A204.1 (cell line): ENCODE measurements at regions not wholly inside any gene's neighbourhood (a gene's known extent, or its start where the extent isn't known, plus 50 kb on each side); places are given as distances from the start of the nearest gene placed in this dataset.

ENCODE experiments used
- FAIRE-seq: peaks from 2 replicates; lab custom pipeline; 2012; peaks lifted over from hg19 to GRCh38; lab: Jason Lieb, UNC

- no peak for FAIRE-seq
These were observed 403.9 kb upstream of the CELF2 start for GRCh38 chr10:10613656-10614244.

GRCh38 chr10:10617686-10618085, 400.0 kb upstream of the CELF2 start:
- no peak for FAIRE-seq

GRCh38 chr10:10618139-10618538, 399.5 kb upstream of the CELF2 start:
- FAIRE-seq, result no peak

- FAIRE-seq, result no peak
These were observed 393.6 kb upstream of the CELF2 start for GRCh38 chr10:10623958-10624566.

- no peak for FAIRE-seq
These were observed 393.1 kb upstream of the CELF2 start for GRCh38 chr10:10624567-10624962.

- FAIRE-seq, result no peak
These were observed 392.2 kb upstream of the CELF2 start for GRCh38 chr10:10625491-10625890.

- FAIRE-seq, result no peak
These were observed 390.9 kb upstream of the CELF2 start for GRCh38 chr10:10626734-10627133.

- no peak for FAIRE-seq
These were observed 390.3 kb upstream of the CELF2 start for GRCh38 chr10:10627414-10627813.

- no peak for FAIRE-seq
These were observed 388.2 kb upstream of the CELF2 start for GRCh38 chr10:10629512-10629911.

GRCh38 chr10:10630281-10630680, 387.4 kb upstream of the CELF2 start:
- no peak for FAIRE-seq

GRCh38 chr10:10630782-10631181, 386.9 kb upstream of the CELF2 start:
- no peak for FAIRE-seq

GRCh38 chr10:10642189-10642588, 375.5 kb upstream of the CELF2 start:
- no peak for FAIRE-seq

- no peak for FAIRE-seq
These were observed 374.9 kb upstream of the CELF2 start for GRCh38 chr10:10642751-10643150.

- no peak for FAIRE-seq
These were observed 373.5 kb upstream of the CELF2 start for GRCh38 chr10:10644008-10644646.

GRCh38 chr10:10644676-10645385, 372.8 kb upstream of the CELF2 start:
- FAIRE-seq, result no peak

GRCh38 chr10:10647331-10647730, 370.3 kb upstream of the CELF2 start:
- FAIRE-seq, result no peak

GRCh38 chr10:10657139-10657760, 360.4 kb upstream of the CELF2 start:
- no peak for FAIRE-seq

- FAIRE-seq, result no peak
These were observed 359.4 kb upstream of the CELF2 start for GRCh38 chr10:10658172-10658785.

GRCh38 chr10:10660054-10660453, 357.6 kb upstream of the CELF2 start:
- no peak for FAIRE-seq

GRCh38 chr10:10661176-10661575, 356.5 kb upstream of the CELF2 start:
- no peak for FAIRE-seq

- FAIRE-seq, result no peak
These were observed 354.8 kb upstream of the CELF2 start for GRCh38 chr10:10662716-10663408.

- FAIRE-seq, result no peak
These were observed 354.1 kb upstream of the CELF2 start for GRCh38 chr10:10663622-10664021.
